Activated CD8-positive, alpha-beta memory T cell treated with anti-CD3 and anti-CD28 coated beads, Interleukin-2, amount 10 ng/mL, durations not matched to agents 7 days and 5 days (primary cell): ENCODE measurements at regions not wholly inside any gene's neighbourhood (a gene's known extent, or its start where the extent isn't known, plus 50 kb on each side); places are given as distances from the start of the nearest gene placed in this dataset.

Experiments used
- ATAC-seq: fragments of 150-1000 bp; cut with Tn5 transposase; one replicate; pipeline ENCODE4 v1.10.0; 2021; ENCODE audit warnings: moderate library complexity
- CTCF ChIA-PET: fragments of 350-600 bp; sonication (Branson Sonifier 250); formaldehyde crosslinking; loops from one replicate; lab custom pipeline; 2021; ENCODE audit warnings: antibody characterized with exemption; lab: Charles Lee
- DNase-seq: peaks from one replicate; pipeline ENCODE4 v3.0.0-alpha.2; 2020
- H3K27ac Mint-ChIP-seq: one replicate; pipeline ENCODE4 v1.8.0; 2021; ENCODE audit warnings: mild to moderate bottlenecking, mixed read lengths
- H3K27me3 Mint-ChIP-seq: one replicate; pipeline ENCODE4 v1.8.0; 2021; ENCODE audit warnings: mixed read lengths
- H3K36me3 Mint-ChIP-seq: one replicate; pipeline ENCODE4 v1.8.0; 2021; ENCODE audit warnings: mild to moderate bottlenecking, mixed read lengths
- H3K4me1 Mint-ChIP-seq: one replicate; pipeline ENCODE4 v1.8.0; 2021; ENCODE audit warnings: mixed read lengths
- H3K4me3 Mint-ChIP-seq: one replicate; pipeline ENCODE4 v1.8.0; 2021; ENCODE audit warnings: mild to moderate bottlenecking, moderate library complexity, mixed read lengths
- H3K9me3 Mint-ChIP-seq: one replicate; pipeline ENCODE4 v1.8.0; 2022; ENCODE audit warnings: low read depth, mixed read lengths

DNA sequence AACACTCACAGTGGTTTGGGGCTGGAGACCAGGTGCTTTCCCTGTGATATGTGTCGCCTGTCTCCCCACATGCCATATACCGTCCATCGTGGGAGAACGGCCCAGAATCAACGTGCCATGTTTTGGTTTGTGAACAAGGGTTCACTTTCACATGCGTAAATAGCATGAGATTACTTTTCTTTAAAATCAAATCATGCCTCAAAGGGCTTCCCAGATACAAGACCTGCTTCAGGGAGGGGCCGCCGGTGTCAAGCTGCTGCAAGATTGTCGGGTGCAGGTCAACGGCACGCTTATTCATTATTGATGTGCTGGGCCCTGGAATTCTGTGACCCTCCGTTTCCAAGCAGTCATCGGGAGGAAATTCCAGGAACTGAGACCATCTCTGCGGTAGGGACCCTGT lies 145.2 kb upstream of the RTL1 start:
- Mint-ChIP-seq H3K36me3 (no peaks in the 10 kb centered on the region), H3K27ac (no peak overlapping the region), H3K27me3 (no peaks in the 10 kb centered on the region), H3K9me3 (no peaks in the 10 kb centered on the region), H3K4me1 (no peaks in the 10 kb centered on the region), H3K4me3 (no peak overlapping the region)
- ATAC-seq = no peak
- no peak for DNase-seq
- CTCF ChIA-PET = no interaction called here

DNA sequence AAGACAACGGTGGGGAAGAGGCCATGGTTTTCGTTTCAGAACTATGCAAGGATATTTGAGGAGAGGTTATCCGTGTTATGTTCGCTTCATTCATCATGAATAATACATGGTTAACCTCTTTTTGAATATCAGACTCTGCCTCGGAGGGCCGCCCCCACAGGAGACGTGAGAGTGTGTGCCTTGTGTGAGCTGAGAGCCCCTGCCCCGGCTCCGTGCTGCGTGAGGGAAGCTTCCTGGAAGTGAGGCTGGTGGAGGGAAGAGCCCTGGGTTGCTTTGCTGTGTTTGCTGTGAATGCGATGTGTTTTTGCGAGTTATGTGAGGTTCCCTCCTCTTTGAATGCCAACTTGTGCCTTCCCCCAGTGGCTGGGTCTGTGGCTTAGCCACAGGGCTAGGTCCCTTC lies 146.0 kb upstream of the RTL1 start:
- CTCF ChIA-PET = no interaction called here
- ATAC-seq = no peak
- Mint-ChIP-seq H3K36me3 (no peaks in the 10 kb centered on the region), H3K9me3 (no peaks in the 10 kb centered on the region), H3K4me3 (no peak overlapping the region), H3K4me1 (no peaks in the 10 kb centered on the region), H3K27me3 (no peaks in the 10 kb centered on the region), H3K27ac (no peak overlapping the region)
- DNase-seq = no peak

DNA sequence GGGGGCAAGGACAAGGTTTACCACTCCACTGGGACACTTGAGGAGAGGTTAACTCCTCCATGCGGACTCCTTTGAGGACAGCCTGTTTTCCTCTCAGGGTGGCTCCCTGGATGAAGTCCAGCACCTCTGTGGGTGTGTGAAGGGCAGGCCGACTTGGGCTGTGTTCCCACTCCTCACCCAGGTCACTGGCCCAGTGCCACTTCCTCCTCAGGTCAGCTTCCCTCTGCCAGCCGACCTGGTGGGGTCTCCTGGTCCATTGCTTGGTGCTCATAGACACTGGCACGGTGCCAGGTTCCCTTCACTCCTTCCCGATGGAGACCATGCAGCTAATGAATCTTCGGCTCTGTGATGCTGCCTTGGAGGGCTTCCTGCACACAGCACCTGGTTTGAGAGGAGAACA lies 146.4 kb upstream of the RTL1 start:
- Mint-ChIP-seq H3K36me3 (no peaks in the 10 kb centered on the region), H3K27ac (no peak overlapping the region), H3K27me3 (no peaks in the 10 kb centered on the region), H3K4me1 (no peaks in the 10 kb centered on the region), H3K4me3 (no peak overlapping the region), H3K9me3 (no peaks in the 10 kb centered on the region)
- no peak for DNase-seq
- CTCF ChIA-PET = no interaction called here
- no peak for ATAC-seq

DNA sequence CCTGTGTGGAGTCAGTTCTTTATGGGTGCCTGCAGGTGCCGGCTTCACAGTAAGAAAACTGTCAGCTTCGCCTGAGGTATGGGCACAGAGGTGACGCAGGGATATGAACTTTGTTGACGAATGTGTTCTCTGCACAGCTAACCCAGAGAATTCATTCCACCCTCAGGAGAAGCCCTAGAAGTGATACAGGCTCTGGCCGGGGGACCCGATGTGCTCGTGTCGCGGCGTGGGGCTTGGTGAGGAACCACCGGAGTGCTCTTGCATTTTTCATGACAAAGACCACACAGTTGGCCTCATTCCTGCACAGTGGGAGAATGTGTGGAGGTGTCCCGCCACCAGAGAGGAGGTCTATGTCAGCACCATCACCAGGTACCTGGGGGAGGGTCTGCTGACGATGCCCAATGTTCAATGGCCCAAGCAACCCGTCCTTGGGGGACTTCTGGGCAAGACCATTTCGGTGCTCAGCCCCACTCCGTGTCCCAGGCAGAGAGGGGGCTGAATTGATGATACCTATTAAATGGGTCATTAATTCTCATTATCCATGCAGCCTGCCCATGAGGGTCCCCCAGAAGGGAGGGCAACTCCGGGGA lies 147.5 kb upstream of the RTL1 start:
- Mint-ChIP-seq H3K9me3 (no peaks in the 10 kb centered on the region), H3K27ac (no peak overlapping the region), H3K36me3 (no peaks in the 10 kb centered on the region), H3K4me1 (no peaks in the 10 kb centered on the region), H3K4me3 (no peak overlapping the region), H3K27me3 (no peaks in the 10 kb centered on the region)
- CTCF ChIA-PET = no interaction called here
- ATAC-seq (no peak), DNase-seq (no peak)

GRCh38 chr14:101054671-101055070 lies 151.1 kb upstream of the RTL1 start:
- peaks cover 2% of the 10 kb centered on the region for H3K9me3 Mint-ChIP-seq
- no peak for ATAC-seq
- CTCF ChIA-PET = no interaction called here
- no peak overlapping the region for H3K4me3 Mint-ChIP-seq
- H3K36me3 Mint-ChIP-seq = peaks cover 1% of the 10 kb centered on the region
- DNase-seq = no peak
- H3K4me1 Mint-ChIP-seq = peaks cover 1% of the 10 kb centered on the region
- no peaks in the 10 kb centered on the region for H3K27me3 Mint-ChIP-seq
- H3K27ac Mint-ChIP-seq = no peak overlapping the region

- CTCF ChIA-PET = no interaction called here
- H3K27me3 Mint-ChIP-seq = no peaks in the 10 kb centered on the region
- peaks cover 1% of the 10 kb centered on the region for H3K4me1 Mint-ChIP-seq
- H3K36me3 Mint-ChIP-seq = peaks cover 1% of the 10 kb centered on the region
- no peak overlapping the region for H3K4me3 Mint-ChIP-seq
- H3K9me3 Mint-ChIP-seq = peaks cover 2% of the 10 kb centered on the region
- no peak for ATAC-seq
- DNase-seq = no peak
- H3K27ac Mint-ChIP-seq = no peak overlapping the region
These were observed 151.7 kb upstream of the RTL1 start for GRCh38 chr14:101055106-101055662.

GRCh38 chr14:101055776-101056374 lies 152.4 kb upstream of the RTL1 start:
- CTCF ChIA-PET = no interaction called here
- no peak for DNase-seq
- ATAC-seq = no peak
- Mint-ChIP-seq H3K9me3 (peaks cover 2% of the 10 kb centered on the region), H3K27me3 (no peaks in the 10 kb centered on the region), H3K27ac (no peak overlapping the region), H3K36me3 (peaks cover 1% of the 10 kb centered on the region), H3K4me3 (no peak overlapping the region), H3K4me1 (peaks cover 1% of the 10 kb centered on the region)

DNA sequence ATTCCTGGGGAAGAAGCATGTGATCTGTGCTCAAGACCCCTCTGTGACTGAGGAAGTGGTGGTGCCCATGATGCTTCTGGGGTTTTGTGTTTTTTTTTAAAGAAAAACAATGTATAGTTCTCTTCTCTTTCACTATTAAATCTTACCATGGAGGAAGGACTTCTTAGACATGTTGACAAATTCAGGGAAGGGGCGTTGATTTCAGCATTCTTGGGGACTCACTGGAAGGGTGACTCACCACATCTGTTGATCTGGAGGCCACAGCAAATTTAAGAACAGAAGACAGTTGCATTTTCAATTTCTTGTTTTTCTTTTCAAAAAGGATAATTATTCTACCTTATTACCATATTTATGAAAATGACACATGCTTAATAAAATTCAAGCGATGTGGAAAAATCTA lies 152.9 kb upstream of the RTL1 start:
- Mint-ChIP-seq H3K9me3 (peaks cover 4% of the 10 kb centered on the region), H3K27ac (no peak overlapping the region), H3K4me1 (peaks cover 1% of the 10 kb centered on the region), H3K36me3 (peaks cover 1% of the 10 kb centered on the region), H3K27me3 (no peaks in the 10 kb centered on the region), H3K4me3 (no peak overlapping the region)
- CTCF ChIA-PET = no interaction called here
- DNase-seq = no peak
- ATAC-seq = no peak

DNA sequence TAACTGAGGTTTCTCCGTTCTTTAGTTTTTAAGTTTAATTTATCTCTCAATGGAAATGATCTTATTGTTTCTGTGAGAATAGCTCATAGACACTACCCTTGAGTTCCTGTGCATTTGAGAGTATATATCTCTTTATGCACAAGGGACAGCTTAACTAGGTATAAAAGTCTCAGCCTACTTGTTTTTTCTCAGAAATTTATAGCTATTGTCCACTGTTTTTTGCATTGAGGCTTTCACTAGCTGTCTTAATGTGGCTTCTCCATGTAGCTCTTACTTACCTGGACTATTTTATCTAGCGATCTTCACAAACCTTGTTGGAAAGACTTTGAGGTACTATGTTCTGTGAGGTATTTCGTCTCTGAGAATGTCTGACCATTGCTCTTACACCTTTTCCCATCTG lies 153.9 kb upstream of the RTL1 start:
- H3K9me3 Mint-ChIP-seq = peaks cover 4% of the 10 kb centered on the region
- H3K4me3 Mint-ChIP-seq = no peak overlapping the region
- H3K27ac Mint-ChIP-seq = no peak overlapping the region
- CTCF ChIA-PET = no interaction called here
- no peaks in the 10 kb centered on the region for H3K27me3 Mint-ChIP-seq
- no peak for ATAC-seq
- peaks cover 1% of the 10 kb centered on the region for H3K4me1 Mint-ChIP-seq
- no peak for DNase-seq
- peaks cover 1% of the 10 kb centered on the region for H3K36me3 Mint-ChIP-seq

GRCh38 chr14:101058571-101058970 lies 155.0 kb upstream of the RTL1 start:
- no peak overlapping the region for H3K27ac Mint-ChIP-seq
- H3K4me1 Mint-ChIP-seq = peaks cover 1% of the 10 kb centered on the region
- no peak overlapping the region for H3K4me3 Mint-ChIP-seq
- H3K9me3 Mint-ChIP-seq = peaks cover 4% of the 10 kb centered on the region
- ATAC-seq = no peak
- no peak for DNase-seq
- peaks cover 1% of the 10 kb centered on the region for H3K36me3 Mint-ChIP-seq
- no peaks in the 10 kb centered on the region for H3K27me3 Mint-ChIP-seq
- CTCF ChIA-PET = no interaction called here

DNA sequence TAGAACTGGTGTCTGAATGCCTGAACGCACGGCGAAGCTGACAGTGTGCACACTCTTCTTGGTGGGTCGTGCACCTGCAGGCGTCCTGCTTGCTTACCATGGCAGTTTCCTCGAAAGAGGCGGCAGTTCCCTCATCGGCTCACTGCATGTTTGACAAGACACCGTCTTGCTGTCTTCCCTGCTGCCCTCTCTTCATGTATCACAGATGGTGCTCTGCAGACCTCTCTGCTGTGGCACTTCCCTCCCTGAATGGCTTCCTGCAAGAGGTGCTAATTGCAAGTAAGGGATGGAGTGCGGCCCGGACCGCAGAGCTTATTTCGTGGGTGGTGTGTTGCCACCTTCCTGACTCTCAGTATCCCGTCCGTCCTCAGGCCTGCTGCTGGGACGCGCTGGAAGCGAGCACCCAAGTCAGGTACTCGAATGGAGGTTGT lies 156.7 kb upstream of the RTL1 start:
- ATAC-seq = no peak
- CTCF ChIA-PET = no interaction called here
- Mint-ChIP-seq H3K4me1 (peaks cover 1% of the 10 kb centered on the region), H3K36me3 (peaks cover 1% of the 10 kb centered on the region), H3K27me3 (no peaks in the 10 kb centered on the region), H3K4me3 (no peak overlapping the region), H3K27ac (no peak overlapping the region), H3K9me3 (peaks cover 4% of the 10 kb centered on the region)
- DNase-seq = no peak

GRCh38 chr14:101061411-101062064 lies 158.0 kb upstream of the RTL1 start:
- Mint-ChIP-seq H3K27me3 (no peaks in the 10 kb centered on the region), H3K36me3 (no peaks in the 10 kb centered on the region), H3K9me3 (peaks cover 4% of the 10 kb centered on the region), H3K4me1 (no peaks in the 10 kb centered on the region), H3K4me3 (no peak overlapping the region), H3K27ac (no peak overlapping the region)
- CTCF ChIA-PET = no interaction called here
- DNase-seq (no peak), ATAC-seq (no peak)

- no peak overlapping the region for H3K27ac Mint-ChIP-seq
- no peak overlapping the region for H3K4me3 Mint-ChIP-seq
- CTCF ChIA-PET = no interaction called here
- no peaks in the 10 kb centered on the region for H3K27me3 Mint-ChIP-seq
- DNase-seq (no peak), ATAC-seq (no peak)
- H3K4me1 Mint-ChIP-seq = no peaks in the 10 kb centered on the region
- no peaks in the 10 kb centered on the region for H3K36me3 Mint-ChIP-seq
- H3K9me3 Mint-ChIP-seq = peaks cover 4% of the 10 kb centered on the region
These were observed 158.5 kb upstream of the RTL1 start for GRCh38 chr14:101062065-101062450.

GRCh38 chr14:101062601-101063000 lies 159.1 kb upstream of the RTL1 start:
- ATAC-seq = no peak
- Mint-ChIP-seq H3K9me3 (peaks cover 4% of the 10 kb centered on the region), H3K4me3 (no peak overlapping the region), H3K27ac (no peak overlapping the region), H3K4me1 (no peaks in the 10 kb centered on the region), H3K27me3 (no peaks in the 10 kb centered on the region), H3K36me3 (no peaks in the 10 kb centered on the region)
- CTCF ChIA-PET = no interaction called here
- no peak for DNase-seq
